GM23248 (cell line): ENCODE measurements at regions not wholly inside any gene's neighbourhood (a gene's known extent, or its start where the extent isn't known, plus 50 kb on each side); places are given as distances from the start of the nearest gene placed in this dataset.

ENCODE experiments used
- EZH2 ChIP-seq: fragments of 200-600 bp; sonication (generic); IDR thresholded peaks from 2 replicates; pipeline ENCODE4 v1.6.1; 2018; ENCODE audit warnings: antibody characterized with exemption, mild to moderate bottlenecking; ENCODE audit not compliant: insufficient read depth, poor library complexity, severe bottlenecking
- EZH2phosphoT487 ChIP-seq: fragments of 200-600 bp; sonication (generic); IDR thresholded peaks from 2 replicates; pipeline ENCODE4 v1.6.1; 2018; ENCODE audit warnings: antibody characterized with exemption, moderate library complexity, mild to moderate bottlenecking, low read depth; ENCODE audit not compliant: insufficient read depth

DNA sequence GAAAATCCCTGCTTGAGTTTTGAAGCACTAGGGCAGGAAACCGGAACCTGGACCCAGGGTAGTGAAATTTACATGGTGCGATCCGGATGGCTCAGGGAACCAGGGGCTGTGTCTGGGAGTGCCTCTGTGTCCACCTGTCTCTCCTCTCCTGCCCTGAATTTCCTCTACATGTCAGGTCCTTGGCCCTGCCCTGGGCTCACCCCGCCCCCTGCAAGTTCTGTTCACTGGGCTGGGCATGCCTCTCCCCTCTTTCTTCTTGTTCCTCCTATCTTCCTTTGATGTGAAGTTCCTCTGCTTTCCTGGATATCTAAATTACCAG, 435.9 kb upstream of the RBMS3 start:
- TF ChIP-seq EZH2 (no peak), EZH2phosphoT487 (no peak)
